Spleen (tissue), 7 donors: ENCODE measurements at regions not wholly inside any gene's neighbourhood (a gene's known extent, or its start where the extent isn't known, plus 50 kb on each side); places are given as distances from the start of the nearest gene placed in this dataset.

Source experiments
- CTCF ChIP-seq, 11 experiments: fragments of 200-600 bp in 7 of 11; fragments of 450-650 bp in 4 of 11; sonication (generic) in 4 of 11; IDR thresholded peaks in 8 of 11; conservative IDR thresholded peaks in 3 of 11; 1 replicate in 7 of 11; 2 replicates in 4 of 11; pipeline versions ENCODE4 v1.4.0 to v1.8.0; 2016 to 2021; ENCODE audit warnings: antibody characterized with exemption in 11 of 11, inconsistent platforms in 4 of 11, mild to moderate bottlenecking in 1 of 11
- POLR2A ChIP-seq, 3 donors: fragments of 450-650 bp; IDR thresholded peaks; one replicate each; pipeline ENCODE4 v1.5.1; 2017; ENCODE audit warnings: antibody characterized with exemption in 3 of 3, mild to moderate bottlenecking in 1 of 3
- donor health status: DM: no; HTN: no; CAD: no; lungs with moderate emphysema.
- donor health status: DM: no; HTN: no; CAD: no.
- donor health status: DM: no; HTN: no; CAD: no.

- TF ChIP-seq CTCF (IDR thresholded peaks at IDR 0.05 in 8 of 11, conservative IDR thresholded peaks at IDR 0.05 in 3 of 11) (no peak), POLR2A (IDR thresholded peaks at IDR 0.05) (no peak)
Observed at GRCh38 chr4:166518315-166518714, 645.3 kb downstream of the TLL1 start.
